SHP77 treated with DMSO at 0.1 percent for 48 hours (cell line): ENCODE measurements at regions not wholly inside any gene's neighbourhood (a gene's known extent, or its start where the extent isn't known, plus 50 kb on each side); places are given as distances from the start of the nearest gene placed in this dataset.
"Not testable (repeated sequence)": the region's sequence is repeated elsewhere in the genome, so short reads cannot be mapped to it uniquely, and the experiment has no call there.

Experiments used
- DNase-seq: peaks from one replicate; lab custom pipeline; 2025; lab: John Stamatoyannopoulos, UW

DNA sequence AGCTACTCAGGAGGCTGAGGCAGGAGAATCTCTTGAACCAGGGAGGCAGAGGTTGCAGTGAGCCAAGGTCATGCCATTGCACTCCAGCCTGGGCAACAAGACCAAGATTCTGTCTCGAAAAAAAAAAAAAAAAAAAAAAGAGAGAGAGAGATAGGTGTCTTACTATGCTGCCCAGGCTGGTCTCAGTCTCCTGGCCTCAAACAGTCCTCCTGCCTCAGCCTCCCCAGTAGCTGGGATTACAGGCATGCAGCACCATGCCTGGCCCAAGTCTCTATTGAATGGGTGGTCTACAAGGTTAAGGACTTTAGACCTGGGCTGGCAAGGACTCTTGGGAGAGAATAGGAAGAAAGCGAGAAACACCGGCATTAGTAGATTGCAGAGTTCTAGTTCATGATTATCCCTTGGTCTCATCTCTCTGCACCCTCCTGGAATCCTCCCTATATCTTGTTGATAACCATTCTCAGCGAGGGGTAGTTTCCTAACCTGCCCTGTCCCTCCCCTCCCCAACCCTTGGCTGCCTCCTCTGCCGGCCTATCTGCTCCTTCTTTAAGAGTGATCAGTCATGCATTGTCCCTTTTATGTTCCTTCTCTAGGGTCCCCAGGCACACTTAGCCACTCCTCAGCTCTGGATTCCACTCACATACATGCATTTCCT lies 128.1 kb upstream of the MAP1LC3B2 start:
- no peak for DNase-seq

DNA sequence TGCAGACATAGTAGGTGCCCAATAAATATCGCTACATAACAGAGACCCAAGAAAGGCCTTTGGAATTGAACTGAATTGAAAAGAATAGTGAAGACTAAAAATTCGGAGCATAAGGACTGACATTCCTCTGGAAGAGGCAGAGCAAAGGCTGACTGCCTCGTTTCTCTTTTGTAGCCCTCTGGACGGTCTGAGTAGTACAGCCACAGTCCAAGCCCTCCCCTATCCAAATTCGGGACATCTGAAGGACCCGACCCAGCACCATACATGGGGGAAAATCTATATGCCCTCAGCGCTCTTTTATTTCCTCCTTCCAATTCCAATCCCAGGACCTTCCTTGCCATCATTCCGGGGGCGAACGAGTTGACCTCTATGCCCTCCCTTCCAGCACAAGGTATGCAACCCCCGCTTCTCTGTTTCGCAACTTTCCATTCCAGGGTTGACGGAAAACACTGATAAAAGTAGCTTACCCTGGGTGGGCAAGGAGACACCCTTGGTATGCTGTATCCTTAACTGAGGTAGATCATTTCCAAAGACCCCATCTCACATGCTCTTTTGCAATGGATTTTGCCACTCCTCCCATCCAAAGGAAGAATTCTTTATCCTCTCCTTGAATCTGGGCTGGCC lies 127.4 kb upstream of the MAP1LC3B2 start:
- no peak for DNase-seq

DNA sequence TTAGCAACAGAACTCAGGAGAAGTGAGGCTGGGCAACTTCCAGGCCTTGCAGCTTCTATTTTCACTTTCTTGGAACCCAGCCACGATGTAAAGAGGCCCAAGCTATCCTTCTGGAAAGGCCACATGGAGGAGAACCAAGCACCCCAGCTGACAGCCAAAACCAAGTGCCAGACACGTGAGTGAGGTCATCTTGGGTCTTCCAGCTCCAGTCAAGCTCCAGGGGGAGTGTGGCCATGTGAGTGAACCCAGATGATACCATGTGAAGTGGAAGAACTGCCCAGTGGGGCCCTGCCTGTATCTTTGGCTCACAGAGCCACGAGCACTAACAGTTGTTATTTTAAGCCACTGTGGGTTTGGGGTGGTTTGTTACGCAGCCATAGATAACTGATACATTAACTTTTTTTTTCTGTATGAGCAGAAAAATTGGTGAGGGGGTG lies 126.8 kb upstream of the MAP1LC3B2 start:
- DNase-seq, result no peak

DNA sequence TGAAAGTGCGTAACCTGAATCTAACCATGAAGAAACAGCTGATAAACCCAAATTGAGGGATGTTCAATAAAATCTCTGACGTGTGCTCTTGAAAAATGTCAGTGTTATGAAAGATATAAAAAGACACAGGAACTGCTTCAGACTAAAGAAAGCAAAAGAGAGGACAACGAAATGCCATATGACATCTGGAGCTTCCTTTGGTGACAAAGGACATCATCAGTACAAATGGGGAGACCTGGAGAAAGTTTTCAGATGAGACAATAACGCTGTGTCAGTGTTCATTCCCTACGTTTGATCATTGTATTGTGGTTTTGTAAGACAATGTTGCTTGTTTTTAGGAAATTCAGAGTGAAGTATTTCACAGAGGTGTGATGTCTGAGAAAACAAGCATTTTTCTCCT lies 125.9 kb upstream of the MAP1LC3B2 start:
- DNase-seq, result no peak

DNA sequence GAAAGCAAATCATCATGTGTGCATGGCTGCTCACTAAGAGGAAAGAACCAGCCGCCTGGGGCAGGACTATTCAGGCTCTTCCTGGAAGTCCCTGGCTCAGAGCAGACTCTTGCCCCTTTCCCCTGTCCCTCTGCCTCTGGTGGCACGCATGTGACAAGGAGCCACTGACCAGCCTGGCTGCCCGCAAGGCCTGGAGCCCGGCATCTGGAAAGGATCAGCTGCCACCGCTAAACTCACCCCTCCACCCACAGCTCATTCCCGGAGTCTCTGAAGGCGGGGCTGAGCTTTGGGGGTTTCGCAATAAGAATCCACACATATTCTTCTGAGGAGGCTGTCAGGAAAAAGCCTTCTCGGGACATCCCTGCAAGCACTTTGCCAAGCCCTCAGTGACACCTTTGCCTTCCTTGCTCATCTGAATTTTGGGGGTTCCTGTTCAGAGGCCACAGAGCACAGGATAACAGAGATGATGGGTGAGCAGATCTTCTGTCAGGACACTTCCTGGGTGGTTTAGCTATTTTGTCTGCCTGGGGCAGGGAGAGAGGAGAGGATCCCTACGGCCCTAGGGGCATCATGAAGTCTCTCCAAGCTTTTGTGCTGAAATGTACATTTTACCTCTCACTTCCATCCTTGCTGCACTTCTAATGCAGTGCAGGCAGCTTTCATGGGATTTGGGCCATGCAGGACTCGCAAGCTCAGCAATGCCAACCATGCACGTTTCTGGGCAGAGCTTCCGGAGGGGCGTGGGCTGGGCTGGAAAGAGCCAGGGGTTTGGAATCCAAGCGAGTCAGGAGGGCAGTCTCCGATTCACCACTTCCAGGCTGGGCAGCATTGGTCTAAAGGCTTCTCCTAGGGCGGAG lies 124.8 kb upstream of the MAP1LC3B2 start:
- no peak for DNase-seq

DNA sequence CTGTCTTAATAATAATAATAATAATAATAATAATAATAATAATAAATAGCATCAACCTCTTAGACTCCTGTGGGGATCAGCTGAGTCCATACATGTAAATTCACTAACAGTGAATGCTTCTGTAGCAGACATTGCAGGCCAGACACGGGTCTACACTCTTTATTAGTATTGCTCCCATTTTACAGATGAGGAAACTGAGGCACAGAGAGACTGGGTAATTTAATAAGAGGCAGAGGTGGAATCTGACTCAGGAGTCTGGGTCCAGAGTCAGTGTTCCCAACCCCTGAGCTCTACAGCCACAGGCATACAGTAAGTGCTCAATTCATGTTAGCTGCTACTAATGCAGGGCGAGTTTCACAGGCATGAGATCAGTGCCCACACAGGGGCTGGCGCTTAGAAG lies 123.2 kb upstream of the MAP1LC3B2 start:
- DNase-seq, result no peak

DNA sequence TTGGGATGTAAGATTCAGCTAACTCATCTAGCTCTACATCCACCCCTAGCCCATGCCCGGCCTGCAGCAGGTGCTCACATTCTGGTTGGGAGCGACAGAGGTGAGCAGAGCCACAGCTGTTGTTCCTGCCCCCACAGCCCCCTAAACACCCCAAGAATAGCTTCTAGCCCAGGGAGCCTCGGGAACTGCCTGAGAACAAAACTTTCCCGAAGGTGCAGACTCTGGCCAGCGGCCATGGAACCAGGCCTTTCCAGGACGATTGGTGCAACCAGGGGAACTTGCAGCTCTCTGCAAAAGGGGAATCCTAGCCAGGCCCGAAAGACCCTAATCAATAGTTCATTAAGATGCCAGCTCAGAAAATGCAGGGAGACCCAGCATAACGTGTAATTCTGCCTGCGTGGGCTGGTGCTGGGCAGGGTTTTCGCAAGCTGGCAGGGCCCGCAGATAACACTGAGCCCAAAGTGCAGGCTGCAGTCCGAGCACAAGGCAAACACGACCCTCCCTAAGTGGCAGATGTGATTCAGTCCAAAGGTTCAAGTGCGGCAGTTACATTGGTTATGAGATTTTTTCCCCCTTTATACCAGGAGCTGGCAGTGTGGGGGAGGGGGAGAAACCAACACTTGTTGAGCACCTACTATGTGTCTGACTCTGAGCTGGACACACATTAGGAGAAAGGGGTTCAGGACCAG lies 122.5 kb upstream of the MAP1LC3B2 start:
- DNase-seq, result no peak

DNA sequence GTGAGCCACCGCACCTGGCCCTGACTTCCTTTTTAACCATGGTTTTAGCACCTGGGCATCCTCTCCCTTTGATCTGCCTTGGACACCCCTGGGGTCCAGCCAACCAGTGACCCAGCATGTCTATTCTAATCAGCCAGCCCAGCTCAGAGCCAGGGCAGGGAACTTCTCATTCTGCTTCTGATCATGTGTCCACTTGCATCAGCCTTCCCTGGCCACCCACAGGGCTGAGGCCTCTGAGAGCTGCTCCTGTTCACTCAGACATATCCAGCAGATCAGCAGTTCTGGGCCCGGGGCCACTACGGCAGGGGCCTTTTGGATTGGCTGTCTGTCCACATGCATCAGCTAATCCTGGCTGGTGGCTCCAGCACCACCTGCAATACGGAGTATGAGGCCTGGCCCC lies 117.9 kb upstream of the MAP1LC3B2 start:
- DNase-seq, result no peak

DNA sequence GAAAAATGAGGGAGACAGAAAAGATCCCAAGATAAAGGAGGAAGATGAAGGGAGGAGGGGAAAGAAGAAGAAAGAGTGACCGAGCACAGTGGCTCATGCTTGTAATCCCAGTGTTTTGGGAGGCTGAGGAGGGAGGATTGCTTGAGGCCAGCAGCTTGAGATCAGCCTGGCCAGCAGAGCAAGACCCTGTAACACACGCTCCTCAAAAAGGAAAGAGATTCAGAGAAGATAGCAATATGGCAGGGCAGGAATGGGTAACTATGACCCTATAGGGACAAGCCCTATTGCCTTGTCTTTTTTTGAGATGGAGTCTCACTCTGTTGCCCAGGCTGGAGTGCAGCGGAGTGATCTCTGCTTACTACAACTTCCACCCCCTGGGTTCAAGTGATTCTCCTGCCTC lies 116.9 kb upstream of the MAP1LC3B2 start:
- no peak for DNase-seq

DNA sequence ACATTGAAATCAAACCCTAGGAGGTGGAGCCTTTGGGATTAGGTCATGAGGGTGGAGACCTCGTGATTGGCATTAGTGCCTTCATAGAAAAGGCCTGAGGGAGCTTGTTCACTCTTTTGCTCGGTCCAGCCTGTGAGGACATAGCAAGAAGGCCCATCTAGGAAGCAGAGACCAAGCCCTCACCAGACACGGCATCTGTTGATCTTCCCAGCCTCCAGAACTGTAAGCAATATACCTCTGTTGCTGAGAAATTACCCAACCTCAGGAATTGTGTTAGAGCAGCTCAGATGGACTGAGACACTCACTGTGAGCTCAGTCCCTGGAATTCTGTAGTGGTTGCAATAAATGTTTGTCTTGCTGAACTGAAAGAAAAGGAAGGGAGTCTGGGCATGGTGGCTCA lies 116.2 kb upstream of the MAP1LC3B2 start:
- DNase-seq, result no peak

DNA sequence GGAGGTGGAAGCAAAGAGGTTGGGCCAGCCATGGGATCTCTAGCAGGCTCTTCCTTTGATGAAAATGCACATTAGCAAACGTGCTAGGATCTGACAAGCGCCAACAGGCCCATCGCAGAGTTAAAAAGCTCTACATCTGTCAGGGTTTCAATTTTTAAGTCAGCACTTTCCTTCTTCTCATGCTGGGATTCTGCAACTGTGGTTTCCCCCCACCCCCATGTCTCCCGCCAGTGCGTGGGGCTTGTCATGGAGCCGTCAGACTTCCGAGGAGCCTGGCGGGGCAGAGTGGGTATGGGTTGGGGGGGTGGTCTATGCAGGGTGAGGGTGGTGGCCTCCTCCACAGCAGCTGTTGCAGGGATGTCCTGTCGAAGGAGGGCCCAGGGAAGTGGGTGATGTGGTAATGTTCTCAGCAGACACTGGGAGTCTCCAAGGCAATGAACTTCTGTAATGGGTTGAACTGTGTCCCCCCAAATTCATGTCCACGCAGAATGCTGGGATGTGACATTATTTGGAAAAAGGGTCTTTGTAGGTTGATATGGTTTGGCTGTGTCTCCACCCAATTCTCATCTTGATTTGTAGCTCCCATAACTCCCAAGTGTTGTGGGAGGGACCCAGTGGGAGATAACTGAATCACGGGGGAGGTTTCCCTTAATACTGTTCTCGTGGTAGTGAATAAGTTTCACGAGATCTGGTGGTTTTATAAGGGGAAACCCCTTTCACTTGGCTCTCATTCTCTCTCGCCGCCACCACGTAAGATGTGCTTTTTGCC lies 115.2 kb upstream of the MAP1LC3B2 start:
- no peak for DNase-seq

DNA sequence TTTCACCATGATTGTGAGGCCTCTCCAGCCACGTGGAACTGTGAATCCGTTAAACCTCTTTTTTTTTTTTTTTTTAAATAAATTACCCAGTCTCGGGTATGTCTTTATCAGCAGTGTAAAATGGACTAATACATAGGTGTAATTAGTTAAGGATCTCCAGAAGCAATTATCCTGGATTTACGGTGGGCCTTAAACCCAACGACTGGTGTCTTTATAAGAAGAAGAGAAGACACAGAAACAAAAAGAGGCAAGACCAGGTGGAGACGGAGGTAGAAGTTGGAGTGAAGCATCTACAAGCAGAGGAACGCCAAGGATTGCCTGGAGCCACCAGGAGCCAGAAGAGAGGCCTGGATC lies 114.6 kb upstream of the MAP1LC3B2 start:
- no peak for DNase-seq

DNA sequence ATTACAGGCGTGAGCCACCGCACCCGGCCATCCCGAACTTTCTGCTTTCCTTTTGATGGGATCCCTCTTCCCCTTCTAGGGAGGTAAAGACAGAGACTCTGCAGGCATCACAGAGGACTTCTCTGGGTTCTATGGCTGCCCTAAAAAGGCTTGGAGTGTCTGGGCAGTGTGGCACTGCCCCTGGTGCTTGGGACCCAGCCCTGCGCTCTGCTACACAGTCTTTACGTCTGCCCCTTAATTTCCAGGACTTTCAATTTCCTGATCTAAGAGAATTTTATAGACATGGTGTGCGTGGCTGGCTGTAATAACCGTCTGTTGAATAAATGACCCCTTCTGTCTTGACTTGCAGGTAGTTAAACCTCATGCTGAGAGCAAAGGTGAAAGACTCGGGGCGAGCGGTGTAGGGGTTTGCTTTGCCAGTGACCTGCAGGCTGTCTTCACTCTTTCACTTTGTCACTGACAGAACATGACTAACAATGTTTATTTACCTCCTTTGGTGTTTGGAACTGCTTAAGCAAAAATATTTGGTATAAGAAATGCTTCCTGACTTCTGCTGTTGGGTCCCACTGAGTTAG lies 110.9 kb upstream of the MAP1LC3B2 start:
- DNase-seq, result no peak

DNA sequence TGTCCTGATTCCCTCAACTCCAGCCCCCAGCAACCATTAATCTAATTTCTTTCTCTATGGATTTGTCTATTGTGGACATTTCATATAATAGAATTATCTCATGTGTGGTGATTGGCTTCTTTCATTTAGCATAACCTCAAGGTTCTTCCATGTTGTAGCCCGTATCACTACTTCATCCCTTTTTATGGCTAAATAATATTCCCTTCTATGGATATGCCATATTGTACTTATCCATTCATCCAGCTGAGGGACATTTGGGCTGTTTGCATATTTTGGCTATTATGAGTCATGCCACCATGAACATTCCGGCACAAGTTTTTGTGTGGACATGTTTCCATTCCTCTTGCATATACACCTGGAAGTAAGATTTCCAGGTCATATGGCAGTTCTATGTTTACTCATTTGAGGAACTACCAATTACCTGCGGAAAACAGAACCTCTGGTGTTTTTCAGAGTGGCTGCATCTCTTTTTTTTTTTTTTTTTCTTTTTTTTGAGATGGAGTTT lies 108.7 kb upstream of the MAP1LC3B2 start:
- DNase-seq, result no peak

DNA sequence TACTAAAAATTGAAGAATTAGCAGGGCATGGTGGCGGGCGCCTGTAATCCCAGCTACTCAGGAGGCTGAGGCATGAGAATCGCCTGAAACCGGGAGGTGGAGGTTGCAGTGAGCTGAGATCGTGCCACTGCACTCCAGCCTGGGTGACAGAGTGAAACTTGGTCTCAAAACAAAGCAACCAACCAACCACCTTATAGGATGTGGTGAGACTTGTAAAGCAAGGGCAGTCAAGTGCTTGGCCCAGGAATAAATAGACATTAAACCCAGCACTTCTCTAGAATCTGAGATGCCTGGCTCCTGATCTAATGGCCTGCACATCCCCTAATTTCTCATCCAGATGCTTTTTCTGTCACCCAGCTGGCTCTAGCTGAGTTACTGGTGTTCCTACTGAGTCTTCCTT lies 106.2 kb upstream of the MAP1LC3B2 start:
- not testable (repeated sequence) for DNase-seq

DNA sequence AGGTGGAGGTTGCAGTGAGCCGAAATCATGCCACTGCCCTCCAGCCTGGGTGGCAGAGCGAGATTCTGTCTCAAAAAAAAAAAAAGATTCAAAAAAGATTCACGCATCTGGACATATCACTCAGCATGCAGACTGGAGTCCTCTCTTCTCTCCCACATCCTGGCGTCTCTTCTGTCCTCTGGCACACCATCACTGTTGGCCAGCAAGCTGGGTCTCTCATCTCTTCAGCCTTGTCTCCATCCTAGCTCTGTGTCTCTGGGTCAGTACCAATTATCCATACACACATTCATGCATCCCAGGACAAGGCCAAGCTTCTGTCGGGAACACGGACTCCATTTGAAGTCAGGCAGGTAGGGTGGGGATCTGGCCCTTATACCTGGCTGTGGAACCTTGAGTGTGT lies 105.5 kb upstream of the MAP1LC3B2 start:
- no peak for DNase-seq

DNA sequence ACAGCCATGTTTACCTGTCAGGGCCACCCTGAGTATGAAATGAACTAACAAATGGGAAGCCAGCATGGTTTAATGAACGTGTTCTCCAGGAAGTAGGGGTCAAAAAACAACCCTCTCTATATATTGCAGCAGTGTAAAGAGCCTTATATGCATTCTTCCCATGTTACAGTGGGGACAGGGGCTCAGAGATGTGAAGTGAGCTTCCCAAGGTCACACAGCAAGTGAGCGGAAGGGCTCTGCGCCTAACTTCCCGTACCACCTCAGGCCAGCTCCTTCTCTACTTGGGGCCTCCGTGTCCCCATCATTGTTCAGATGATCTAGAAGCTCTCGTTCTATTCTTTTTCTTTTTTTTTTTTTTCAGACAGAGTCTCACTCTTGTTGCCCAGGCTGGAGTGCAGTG lies 105.1 kb upstream of the MAP1LC3B2 start:
- DNase-seq, result no peak

DNA sequence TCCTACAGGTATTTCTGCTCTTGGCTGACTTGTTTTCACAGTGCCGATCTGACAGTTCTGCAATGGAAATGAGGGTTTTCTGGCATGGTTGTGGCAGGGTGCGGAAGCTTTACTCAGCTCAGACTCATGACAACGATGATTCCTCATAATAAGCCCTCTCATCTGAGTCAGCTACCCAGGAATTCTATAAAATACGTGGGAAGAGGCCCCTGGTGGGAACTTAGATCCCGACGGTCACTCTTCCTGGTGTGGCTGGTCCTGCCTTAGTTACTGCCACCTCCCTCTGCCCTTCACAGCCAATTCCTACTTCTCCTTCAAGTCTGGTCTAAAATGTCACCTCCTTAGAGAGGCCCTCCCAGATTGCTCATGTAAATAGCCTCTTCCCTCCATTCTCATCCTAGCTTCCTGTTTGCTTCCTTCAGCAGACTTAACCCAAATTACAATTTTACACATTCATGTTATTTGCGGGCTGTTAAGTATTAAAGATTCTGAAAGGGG lies 104.2 kb upstream of the MAP1LC3B2 start:
- DNase-seq, result no peak

DNA sequence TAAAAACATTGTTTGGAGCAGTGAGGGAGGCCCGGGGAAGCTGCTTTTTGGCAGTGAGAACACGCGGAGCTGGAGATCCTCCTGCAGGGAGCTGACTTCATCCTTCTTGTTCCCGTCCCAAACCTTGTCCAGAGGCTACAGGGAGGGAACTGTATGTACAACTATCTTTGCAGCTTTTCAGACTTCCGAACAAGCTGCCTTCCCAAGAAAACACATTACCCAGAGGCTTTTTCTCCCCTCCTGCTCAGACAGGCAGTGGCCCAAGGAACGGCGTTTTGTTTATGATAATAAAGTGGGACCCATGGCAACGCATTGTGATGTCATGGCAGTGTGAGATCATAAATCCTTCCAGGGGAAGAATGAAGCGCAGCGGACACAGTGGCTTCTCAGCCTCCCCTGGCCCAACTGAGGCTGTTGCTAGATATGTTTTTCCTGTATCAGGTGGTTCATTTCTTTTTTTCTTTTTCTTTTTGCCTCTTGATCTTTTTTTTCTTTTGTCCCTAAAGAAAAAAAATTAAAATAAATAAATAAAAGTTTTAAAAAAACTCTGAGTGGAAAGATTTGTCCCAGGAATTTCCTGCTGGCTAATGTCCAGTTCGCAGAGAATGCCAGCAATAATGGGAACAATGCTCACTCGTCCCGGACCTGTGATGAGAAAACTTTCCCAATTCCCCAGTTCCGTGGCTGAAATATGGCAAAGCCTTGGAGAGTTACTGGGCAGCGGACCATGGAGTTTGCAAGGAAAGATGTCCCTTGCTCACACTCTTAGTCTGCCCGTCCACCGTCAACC lies 103.4 kb upstream of the MAP1LC3B2 start:
- no peak for DNase-seq

DNA sequence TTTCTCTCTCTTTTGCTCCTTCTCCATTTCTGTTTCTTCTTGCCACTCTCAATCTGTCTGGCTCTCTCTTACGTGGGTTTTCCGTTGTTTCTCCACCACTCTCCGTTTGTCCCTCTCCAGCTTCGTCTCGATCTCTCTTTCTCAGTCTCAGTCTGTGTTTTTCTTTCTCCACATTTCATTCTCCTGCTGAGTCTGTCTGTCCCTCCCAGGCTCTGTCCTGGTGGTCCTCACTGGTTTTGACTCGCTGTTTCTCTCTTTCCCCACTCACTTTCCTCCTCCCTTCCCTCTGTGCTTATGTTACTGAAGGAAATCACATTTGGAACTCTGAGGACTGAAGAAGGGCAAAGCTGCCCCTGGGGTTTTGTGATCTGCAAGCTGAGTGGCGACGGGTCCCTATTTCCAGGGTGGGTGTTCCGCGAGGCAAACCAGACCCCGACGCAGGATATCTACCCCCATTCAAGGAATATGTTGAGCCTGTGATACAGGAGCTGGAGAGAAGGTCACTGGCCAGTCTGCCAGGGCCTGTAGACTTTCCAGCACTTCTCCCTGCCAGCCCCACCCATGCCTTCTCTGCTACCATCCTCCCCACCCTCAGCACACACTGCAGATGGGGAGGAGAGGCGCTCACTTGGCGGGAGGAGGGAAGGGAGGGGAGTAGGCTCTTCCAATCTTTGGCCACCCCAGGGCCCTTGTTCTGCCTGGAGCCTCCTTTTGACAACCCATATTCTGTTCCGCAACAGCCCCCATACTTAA lies 102.7 kb upstream of the MAP1LC3B2 start:
- DNase-seq, result no peak
